Common myeloid progenitor, CD34-positive (primary cell): ENCODE measurements at regions not wholly inside any gene's neighbourhood (a gene's known extent, or its start where the extent isn't known, plus 50 kb on each side); places are given as distances from the start of the nearest gene placed in this dataset.

Source experiments
- CTCF ChIA-PET: fragments of 350-600 bp; sonication (Branson Sonifier 250); formaldehyde crosslinking; loops from one replicate; lab custom pipeline; 2021; ENCODE audit warnings: antibody characterized with exemption; lab: Charles Lee
- POLR2A ChIA-PET: fragments of 350-600 bp; sonication (Branson Sonifier 250); formaldehyde crosslinking; loops from one replicate; lab custom pipeline; 2021; ENCODE audit warnings: antibody characterized with exemption; lab: Charles Lee
- DNase-seq, 3 donors: peaks; one replicate each; pipeline versions ENCODE4 v3.0.0 to v3.0.0-alpha.2; 2013
- H3K27ac ChIP-seq, 2 experiments: 1 replicate in 1 of 2; 2 replicates in 1 of 2; pipeline ENCODE4 v1.7.0; 2013; ENCODE audit warnings: inconsistent platforms in 2 of 2, low read length in 2 of 2, mild to moderate bottlenecking in 2 of 2, low read depth in 1 of 2, moderate library complexity in 1 of 2; ENCODE audit not compliant: severe bottlenecking in 2 of 2, insufficient read depth in 1 of 2, poor library complexity in 1 of 2
- H3K27me3 ChIP-seq, 5 experiments: replicated peaks in 2 of 5; 1 replicate in 3 of 5; 2 replicates in 2 of 5; pipeline versions ENCODE4 v1.6.1 to v1.7.0; 2013; ENCODE audit warnings: low read length in 4 of 5, mild to moderate bottlenecking in 2 of 5, moderate library complexity in 2 of 5, inconsistent platforms in 1 of 5; ENCODE audit not compliant: insufficient read depth in 5 of 5, control insufficient read depth in 4 of 5
- H3K36me3 ChIP-seq, 4 experiments: 1 replicate in 2 of 4; 2 replicates in 2 of 4; pipeline versions ENCODE4 v1.6.1 to v1.7.0; 2013; ENCODE audit warnings: low read length in 3 of 4, control low read depth in 1 of 4, mild to moderate bottlenecking in 1 of 4; ENCODE audit not compliant: control insufficient read depth in 4 of 4, insufficient read depth in 4 of 4
- H3K4me1 ChIP-seq, 4 experiments: 1 replicate in 3 of 4; 2 replicates in 1 of 4; pipeline versions ENCODE4 v1.6.1 to v1.7.1; 2013; ENCODE audit warnings: low read length in 3 of 4, mild to moderate bottlenecking in 3 of 4, control low read depth in 1 of 4, inconsistent platforms in 1 of 4, moderate library complexity in 1 of 4; ENCODE audit not compliant: control insufficient read depth in 4 of 4, insufficient read depth in 4 of 4; ENCODE audit errors: control extremely low read depth in 1 of 4
- H3K4me3 ChIP-seq, 7 experiments: 1 replicate in 4 of 7; 2 replicates in 3 of 7; pipeline versions ENCODE4 v1.5.1 to v1.7.0; 2013; ENCODE audit warnings: mild to moderate bottlenecking in 7 of 7, low read length in 6 of 7, moderate library complexity in 6 of 7, inconsistent platforms in 2 of 7, low read depth in 2 of 7, control low read depth in 1 of 7; ENCODE audit not compliant: insufficient read depth in 4 of 7, control insufficient read depth in 1 of 7; ENCODE audit errors: extremely low read depth in 1 of 7
- H3K9me3 ChIP-seq, 5 experiments: 1 replicate in 4 of 5; 2 replicates in 1 of 5; pipeline versions ENCODE4 v1.6.1 to v1.7.1; 2013; ENCODE audit warnings: low read length in 4 of 5, mild to moderate bottlenecking in 2 of 5, inconsistent platforms in 1 of 5, low read depth in 1 of 5, moderate library complexity in 1 of 5; ENCODE audit not compliant: control insufficient read depth in 4 of 5, insufficient read depth in 2 of 5; ENCODE audit errors: control extremely low read depth in 1 of 5
- WGBS: methylation state at CpG from one replicate; pipeline ENCODE4 v1.1.5; 2013; ENCODE audit not compliant: insufficient coverage; 5-methylcytosine and 5-hydroxymethylcytosine counted together

- Histone ChIP-seq H3K4me3 (no peak overlapping the region), H3K9me3 (no peaks in the 10 kb centered on the region), H3K27me3 (peaks cover 0 to 9% (median 3%) of the 10 kb centered on the region in 5 experiments), H3K4me1 (peaks cover 0 to 18% (median 7%) of the 10 kb centered on the region in 4 experiments), H3K27ac (no peak overlapping the region), H3K36me3 (no peaks in the 10 kb centered on the region)
- DNase-seq, result no peak
- CTCF ChIA-PET, result interaction anchor here (1.0 to 1.5 kb wide), 4 partner anchors 9 to 244 kb away, joined by 3 to 5 read pairs (median 4); no protein-coding TSS in a partner anchor
- WGBS, result 67% methylated on average over 3 of the region's 5 CpGs
- POLR2A ChIA-PET, result no interaction called here
Observed at GRCh38 chr15:66848116-66848515, 146.1 kb downstream of the SMAD6 start.

- H3K9me3 ChIP-seq, result no peaks in the 10 kb centered on the region
- DNase-seq, result no peak
Observed at GRCh38 chr15:66848686-66849392, 146.8 kb downstream of the SMAD6 start.

GRCh38 chr15:66849393-66849745 is 147.3 kb downstream of the SMAD6 start:
- CTCF ChIA-PET, result interaction anchor here (1.0 to 4.4 kb wide), 3 partner anchors 12 to 66 kb away, joined by 3 to 28 read pairs (median 5); no protein-coding TSS in a partner anchor
- H3K27ac ChIP-seq, result no peak overlapping the region

More at GRCh38 chr15:66848686-66849392, 146.8 kb downstream of the SMAD6 start:
- H3K36me3 ChIP-seq, result no peaks in the 10 kb centered on the region
- 97% methylated on average over 8 of the region's 9 CpGs for WGBS
- H3K4me3 ChIP-seq, result no peak overlapping the region
- peaks cover 0 to 9% (median under 1%) of the 10 kb centered on the region in 5 experiments for H3K27me3 ChIP-seq
- CTCF ChIA-PET, result interaction anchor here (1.0 to 4.4 kb wide), 6 partner anchors 9 to 245 kb away, joined by 3 to 28 read pairs (median 4); no protein-coding TSS in a partner anchor
- POLR2A ChIA-PET, result interaction anchor here (0.6 kb wide), 1 partner anchor 247 kb away, joined by 5 read pairs; no protein-coding TSS in a partner anchor
- peaks cover 0 to 15% (median 5%) of the 10 kb centered on the region in 4 experiments for H3K4me1 ChIP-seq
- no peak overlapping the region for H3K27ac ChIP-seq

GRCh38 chr15:66849746-66850077 is 147.7 kb downstream of the SMAD6 start:
- Histone ChIP-seq H3K36me3 (no peaks in the 10 kb centered on the region), H3K27ac (no peak overlapping the region), H3K9me3 (no peaks in the 10 kb centered on the region), H3K4me1 (peaks cover 0 to 15% (median 5%) of the 10 kb centered on the region in 4 experiments), H3K4me3 (no peak overlapping the region), H3K27me3 (peaks cover 0 to 5% (median 0%) of the 10 kb centered on the region in 5 experiments)
- WGBS, result 95% methylated on average over 4 of the region's 4 CpGs
- ChIA-PET POLR2A (no interaction called here), CTCF (interaction anchor here (0.7 to 4.4 kb wide), 4 partner anchors 12 to 237 kb away, joined by 3 to 28 read pairs (median 5); no protein-coding TSS in a partner anchor)
- DNase-seq, result no peak

More at GRCh38 chr15:66849393-66849745, 147.3 kb downstream of the SMAD6 start:
- POLR2A ChIA-PET, result no interaction called here
- H3K4me3 ChIP-seq, result no peak overlapping the region
- no peak for DNase-seq
- H3K27me3 ChIP-seq, result peaks cover 0 to 5% (median 0%) of the 10 kb centered on the region in 5 experiments
- H3K36me3 ChIP-seq, result no peaks in the 10 kb centered on the region
- peaks cover 0 to 15% (median 5%) of the 10 kb centered on the region in 4 experiments for H3K4me1 ChIP-seq
- no peaks in the 10 kb centered on the region for H3K9me3 ChIP-seq
- WGBS, result 100% methylated on average over 3 of the region's 3 CpGs

GRCh38 chr15:66850078-66850991 is 148.3 kb downstream of the SMAD6 start:
- ChIA-PET POLR2A (no interaction called here), CTCF (interaction anchor here (0.7 to 4.4 kb wide), 13 partner anchors 11 to 350 kb away, joined by 3 to 28 read pairs (median 5); no protein-coding TSS in a partner anchor)
- Histone ChIP-seq H3K27ac (no peak overlapping the region), H3K4me3 (no peak overlapping the region), H3K27me3 (peaks cover 0 to 5% (median 0%) of the 10 kb centered on the region in 5 experiments), H3K4me1 (peaks cover 0 to 15% (median 5%) of the 10 kb centered on the region in 4 experiments), H3K9me3 (no peaks in the 10 kb centered on the region), H3K36me3 (no peaks in the 10 kb centered on the region)
- 93% methylated on average over 19 of the region's 25 CpGs for WGBS
- no peak for DNase-seq

- Histone ChIP-seq H3K4me1 (peaks cover 0 to 15% (median 5%) of the 10 kb centered on the region in 4 experiments), H3K27me3 (peaks cover 0 to 5% (median 0%) of the 10 kb centered on the region in 5 experiments), H3K4me3 (peak overlapping the region in 3 of 7 experiments; percentile 39 to 48 (median 45)), H3K36me3 (no peaks in the 10 kb centered on the region), H3K9me3 (no peaks in the 10 kb centered on the region), H3K27ac (no peak overlapping the region)
- CTCF ChIA-PET, result interaction anchor here (0.7 to 4.4 kb wide), 20 partner anchors 10 to 350 kb away, joined by 3 to 28 read pairs (median 5); no protein-coding TSS in a partner anchor
- 0% methylated on average over 3 of the region's 6 CpGs for WGBS
- no peak for DNase-seq
- POLR2A ChIA-PET, result interaction anchor here (0.6 kb wide), 1 partner anchor 933 kb away, joined by 3 read pairs; no protein-coding TSS in a partner anchor
Observed at GRCh38 chr15:66850996-66851310, 148.9 kb downstream of the SMAD6 start.
